GM18867 (cell line): ENCODE measurements at regions not wholly inside any gene's neighbourhood (a gene's known extent, or its start where the extent isn't known, plus 50 kb on each side); places are given as distances from the start of the nearest gene placed in this dataset.
"Not testable (repeated sequence)": the region's sequence is repeated elsewhere in the genome, so short reads cannot be mapped to it uniquely, and the experiment has no call there.

Source experiments
- ATAC-seq: cut with Tn5 transposase; IDR thresholded peaks from one replicate; pipeline ENCODE4 v1.9.1; 2021; ENCODE audit warnings: mild to moderate bottlenecking, moderate library complexity; ENCODE audit not compliant: unreplicated experiment

- ATAC-seq = no peak
These were observed 90.1 kb downstream of the NCOR2 start for GRCh38 chr12:124477107-124477915.

GRCh38 chr12:124476011-124476400, 91.4 kb downstream of the NCOR2 start:
- ATAC-seq = no peak

- ATAC-seq = no peak
These were observed 92.0 kb downstream of the NCOR2 start for GRCh38 chr12:124475295-124476010.

GRCh38 chr12:124474709-124475108, 92.7 kb downstream of the NCOR2 start:
- no peak for ATAC-seq

GRCh38 chr12:124472690-124473279, 94.6 kb downstream of the NCOR2 start:
- ATAC-seq = no peak

- no peak for ATAC-seq
These were observed 95.6 kb downstream of the NCOR2 start for GRCh38 chr12:124471828-124472227.

GRCh38 chr12:124470806-124471205, 96.6 kb downstream of the NCOR2 start:
- no peak for ATAC-seq

- no peak for ATAC-seq
These were observed 97.3 kb downstream of the NCOR2 start for GRCh38 chr12:124470139-124470538.

GRCh38 chr12:124469193-124469888, 98.1 kb downstream of the NCOR2 start:
- no peak for ATAC-seq

- not testable (repeated sequence) for ATAC-seq
These were observed 99.9 kb downstream of the NCOR2 start for GRCh38 chr12:124467549-124467948.

- peak; percentile 95 for ATAC-seq
These were observed 100.9 kb downstream of the NCOR2 start for GRCh38 chr12:124466216-124467128.

GRCh38 chr12:124465473-124465872, 101.9 kb downstream of the NCOR2 start:
- ATAC-seq = no peak

- no peak for ATAC-seq
These were observed 102.6 kb downstream of the NCOR2 start for GRCh38 chr12:124464830-124465229.

GRCh38 chr12:124464062-124464461, 103.3 kb downstream of the NCOR2 start:
- ATAC-seq = no peak

GRCh38 chr12:124463341-124463921, 104.0 kb downstream of the NCOR2 start:
- no peak for ATAC-seq

GRCh38 chr12:124462750-124463149, 104.7 kb downstream of the NCOR2 start:
- ATAC-seq = no peak

- no peak for ATAC-seq
These were observed 105.4 kb downstream of the NCOR2 start for GRCh38 chr12:124461851-124462623.

GRCh38 chr12:124461241-124461673, 106.2 kb downstream of the NCOR2 start:
- no peak for ATAC-seq

GRCh38 chr12:124460771-124461170, 106.6 kb downstream of the NCOR2 start:
- ATAC-seq = no peak
